NCI-H526 (cell line): ENCODE measurements at regions not wholly inside any gene's neighbourhood (a gene's known extent, or its start where the extent isn't known, plus 50 kb on each side); places are given as distances from the start of the nearest gene placed in this dataset.
"Not testable (repeated sequence)": the region's sequence is repeated elsewhere in the genome, so short reads cannot be mapped to it uniquely, and the experiment has no call there.

Experiments used
- DNase-seq, 2 experiments: peaks; one replicate each; lab custom pipeline; 2025; lab: John Stamatoyannopoulos, UW

DNA sequence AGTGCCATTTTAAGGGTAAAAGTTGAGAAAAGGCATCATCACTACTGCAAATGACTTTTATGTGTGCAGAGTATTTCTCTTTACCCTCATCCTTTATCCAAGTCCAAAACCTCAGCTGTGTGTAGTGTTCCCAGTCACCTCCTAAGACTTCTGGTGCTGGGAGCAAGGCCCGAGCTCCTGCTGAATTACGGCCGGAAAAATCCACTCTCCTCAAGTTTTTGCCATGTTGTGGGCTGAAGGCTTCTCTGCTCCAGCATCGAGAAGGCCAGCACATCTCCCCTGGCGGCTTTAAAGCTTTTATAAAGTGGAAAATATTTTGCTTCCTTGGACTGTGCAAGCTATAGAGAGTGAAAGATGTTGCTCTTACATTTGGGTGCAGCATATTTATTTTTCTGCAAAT lies 153.2 kb upstream of the THBS2 start:
- no peak for DNase-seq

DNA sequence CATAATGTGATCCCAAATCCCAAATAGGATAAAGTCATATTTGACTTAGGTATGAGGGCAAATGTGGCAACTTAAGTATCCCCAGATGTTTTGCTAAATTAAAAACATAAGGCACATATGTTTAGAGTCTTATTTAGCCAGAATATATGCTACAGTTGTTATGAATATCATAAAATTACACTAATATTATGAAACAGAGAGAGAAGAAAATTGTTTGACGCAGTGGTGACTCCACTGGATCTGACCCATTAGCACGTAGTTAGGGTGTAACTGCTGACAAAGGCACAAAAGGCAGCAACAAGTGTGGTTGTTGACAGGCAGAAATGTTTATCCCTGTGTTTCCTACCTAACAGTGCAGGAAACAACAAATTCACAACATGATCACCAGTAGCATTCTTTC lies 152.4 kb upstream of the THBS2 start:
- no peak for DNase-seq

DNA sequence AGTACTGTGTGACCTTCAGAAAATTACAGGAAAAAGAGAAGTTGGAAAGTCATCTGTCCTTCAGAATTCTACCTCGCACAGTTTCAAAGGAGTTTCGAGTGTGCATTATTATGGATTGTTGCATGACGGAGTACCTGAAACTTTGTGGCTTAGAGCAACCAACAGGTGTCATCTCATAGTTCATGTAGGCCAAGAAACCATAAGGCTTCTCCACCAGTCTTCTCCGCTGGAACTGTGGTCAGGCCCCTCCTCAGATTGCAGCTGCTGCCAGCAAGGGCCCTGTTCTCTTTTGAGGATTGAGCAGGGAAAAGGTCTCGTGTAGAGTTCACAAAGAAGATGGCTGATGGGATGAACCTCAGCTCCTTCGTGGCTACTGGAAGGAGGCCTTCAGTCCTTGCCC lies 151.2 kb upstream of the THBS2 start:
- no peak for DNase-seq

DNA sequence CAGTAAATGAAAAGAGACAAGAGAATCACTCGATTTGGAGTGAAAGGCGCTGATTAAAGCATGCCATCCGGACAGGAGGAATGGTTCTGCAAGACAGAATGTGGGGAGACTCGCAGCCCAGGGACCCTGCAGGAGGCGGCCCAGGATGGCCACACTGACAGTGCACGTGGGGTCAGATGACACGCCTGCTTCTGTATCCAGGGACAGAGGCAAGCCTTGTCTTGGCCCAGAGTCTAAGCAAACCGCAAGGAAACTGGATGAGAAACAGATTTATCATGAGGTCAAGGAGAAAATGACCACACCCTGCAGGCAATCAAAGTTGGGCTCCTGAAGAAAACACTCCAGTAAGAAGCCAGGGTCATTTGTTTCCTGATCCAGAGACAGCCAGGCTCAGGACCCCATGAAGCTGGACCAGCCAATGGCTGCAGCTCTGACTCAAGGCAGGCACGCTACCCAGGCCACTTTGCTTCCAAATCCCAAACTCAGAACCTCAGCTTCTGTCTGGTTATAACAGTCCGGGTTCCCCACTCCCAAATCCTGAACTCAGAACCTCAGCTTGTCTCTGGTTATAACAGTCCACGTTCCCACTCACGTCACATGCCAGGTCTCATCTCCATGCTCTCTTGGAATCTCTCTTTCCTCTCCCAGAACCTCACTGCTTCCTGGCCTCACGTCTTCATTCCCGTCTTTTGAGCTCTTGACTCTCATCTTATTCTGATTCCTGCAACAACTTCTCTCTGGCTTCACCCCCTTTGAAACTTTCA lies 144.9 kb upstream of the THBS2 start:
- no peak for DNase-seq

DNA sequence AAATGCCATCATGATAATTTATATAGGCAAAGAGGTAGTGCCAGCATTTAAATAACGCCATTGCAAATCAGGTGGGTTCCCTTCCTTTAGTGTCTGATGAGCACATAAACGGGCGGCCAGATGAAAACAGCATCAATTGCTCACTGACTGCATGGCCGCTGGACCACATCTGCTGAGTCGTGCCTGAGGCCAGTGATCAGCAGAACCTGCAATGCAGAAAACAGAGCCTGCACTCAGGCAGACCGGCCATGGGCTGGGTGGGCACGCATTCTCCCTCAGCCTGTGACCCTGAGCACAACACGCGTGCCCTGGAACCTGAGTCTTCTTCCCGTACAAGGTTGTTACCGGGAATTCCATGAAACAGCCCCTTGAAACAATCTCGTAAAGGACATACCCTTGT lies 144.0 kb upstream of the THBS2 start:
- peak; percentile 54 to 64 for DNase-seq

DNA sequence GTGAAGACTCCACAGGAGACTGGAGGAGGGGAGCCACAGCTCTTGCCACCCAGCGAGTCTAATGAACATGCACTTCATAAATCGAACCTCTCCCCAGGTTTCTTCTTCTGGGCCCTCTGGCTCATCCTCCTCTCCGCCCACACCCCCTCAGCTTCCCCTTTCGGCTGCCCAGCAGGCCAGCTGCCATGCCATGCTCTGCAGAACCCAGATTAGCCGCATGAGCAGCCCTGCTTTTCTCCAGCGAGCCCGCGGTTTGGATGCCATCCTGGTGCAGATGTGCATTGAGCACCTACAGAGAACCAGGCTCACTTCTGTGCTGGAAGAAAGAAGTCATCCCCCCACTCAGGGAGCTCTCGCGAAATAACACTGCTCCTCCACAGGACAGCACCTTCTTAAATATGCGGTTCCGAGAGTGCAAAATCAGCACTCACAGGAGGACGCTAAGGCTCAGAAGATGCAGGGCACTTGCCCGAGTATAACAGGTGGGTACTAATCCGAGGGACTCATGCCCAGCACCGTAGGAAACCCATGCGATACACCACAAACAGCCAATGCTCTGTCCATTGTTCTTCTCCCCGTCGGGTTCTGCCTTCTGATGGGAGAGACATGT lies 143.0 kb upstream of the THBS2 start:
- DNase-seq = peak; percentile 5 to 18

DNA sequence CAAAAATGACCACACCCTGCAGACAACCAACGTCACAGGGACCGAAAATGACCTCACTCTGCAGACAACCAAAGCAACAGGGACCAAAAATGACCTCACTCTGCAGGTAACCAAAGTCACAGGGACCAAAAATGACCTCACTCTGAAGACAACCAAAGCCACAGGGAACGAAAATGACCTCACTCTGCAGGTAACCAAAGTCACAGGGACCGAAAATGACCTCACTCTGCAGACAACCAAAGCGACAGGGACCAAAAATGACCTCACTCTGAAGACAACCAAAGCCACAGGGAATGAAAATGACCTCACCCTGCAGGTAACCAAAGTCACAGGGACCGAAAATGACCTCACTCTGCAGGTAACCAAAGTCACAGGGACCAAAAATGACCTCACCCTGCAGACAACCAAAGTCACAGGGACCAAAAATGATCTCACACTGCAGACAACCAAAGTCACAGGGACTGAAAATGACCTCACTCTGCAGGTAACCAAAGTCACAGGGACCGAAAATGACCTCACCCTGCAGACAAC lies 142.4 kb upstream of the THBS2 start:
- not testable (repeated sequence) for DNase-seq

DNA sequence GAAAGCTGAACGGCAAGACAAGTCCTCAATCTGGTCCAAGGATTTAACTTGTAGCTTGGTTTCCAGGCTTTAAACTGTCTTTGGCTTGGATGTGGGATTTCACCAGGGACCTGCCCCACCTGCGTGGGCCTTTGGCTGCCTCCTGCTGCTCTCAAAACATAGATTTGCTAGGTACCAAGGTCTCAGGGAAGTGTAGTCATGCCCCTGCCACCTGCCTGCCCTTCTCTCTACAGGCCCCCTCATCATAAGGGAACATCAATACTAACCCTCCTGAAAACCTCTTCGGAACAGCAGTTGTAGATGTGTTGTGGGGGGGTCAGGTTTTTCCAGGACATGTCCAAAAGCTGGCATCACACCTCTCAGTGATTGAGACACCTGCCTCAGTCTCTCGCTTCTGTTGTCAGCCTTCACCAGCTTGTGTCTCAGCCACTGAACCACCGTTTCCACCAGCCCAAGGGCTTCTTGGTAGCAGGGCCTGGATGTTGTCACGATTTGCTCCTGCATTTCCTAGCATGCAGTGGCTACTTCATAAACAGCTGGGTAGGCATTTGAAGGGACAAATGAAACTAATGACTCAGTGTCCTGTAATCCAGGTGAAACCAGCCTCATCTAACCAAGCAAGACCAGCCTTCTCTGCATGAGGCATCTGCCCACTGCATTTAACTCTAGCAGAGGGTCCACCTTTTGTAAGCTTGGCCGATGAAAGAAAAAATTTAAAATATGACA lies 141.6 kb upstream of the THBS2 start:
- DNase-seq = no peak

DNA sequence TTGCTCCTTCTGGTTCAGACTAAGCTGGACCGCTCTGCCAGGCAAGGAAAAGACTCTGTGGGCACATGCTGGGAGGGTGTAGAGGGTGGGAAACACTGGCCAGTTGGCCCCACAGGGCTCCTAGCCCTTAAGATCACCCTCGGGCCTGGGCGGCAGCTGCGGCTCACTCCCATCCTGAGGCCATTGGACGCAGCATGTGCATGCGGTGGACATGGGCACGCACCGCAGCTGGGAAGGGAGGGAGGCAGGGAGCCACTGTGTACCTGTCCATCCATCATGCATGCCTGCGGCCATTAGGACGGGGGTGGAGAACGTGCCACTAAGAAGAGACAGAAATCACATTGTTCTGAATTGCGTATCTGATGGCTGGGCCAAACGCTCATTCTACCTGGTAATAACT lies 140.1 kb upstream of the THBS2 start:
- no peak for DNase-seq

DNA sequence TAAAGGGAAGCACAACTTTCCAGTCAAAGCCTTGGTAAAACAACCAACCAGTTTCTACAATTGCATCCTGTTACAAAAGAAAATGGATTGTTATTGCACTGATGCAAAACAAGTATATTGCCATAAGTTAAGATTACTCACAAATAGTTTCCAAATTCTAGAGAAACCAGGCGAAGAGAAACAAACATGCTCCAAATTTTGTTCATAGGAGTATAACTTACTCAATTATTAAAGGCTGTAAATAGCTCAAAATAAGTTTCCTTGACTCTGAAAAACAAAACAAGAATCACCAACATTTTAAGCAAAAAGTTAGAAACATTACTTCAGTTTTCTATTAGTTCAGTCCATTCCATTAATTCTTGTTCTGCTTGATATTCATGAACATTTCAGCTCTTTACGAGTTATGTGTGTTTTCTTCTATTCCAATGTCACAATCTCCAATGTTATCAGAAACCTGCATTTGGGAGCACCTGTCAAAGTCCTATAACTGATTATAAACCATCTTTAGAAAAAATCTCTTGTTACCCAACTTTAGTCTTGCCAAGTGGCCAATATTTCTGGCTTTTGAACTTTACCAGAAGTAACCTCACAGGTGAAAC lies 137.9 kb upstream of the THBS2 start:
- DNase-seq = no peak

DNA sequence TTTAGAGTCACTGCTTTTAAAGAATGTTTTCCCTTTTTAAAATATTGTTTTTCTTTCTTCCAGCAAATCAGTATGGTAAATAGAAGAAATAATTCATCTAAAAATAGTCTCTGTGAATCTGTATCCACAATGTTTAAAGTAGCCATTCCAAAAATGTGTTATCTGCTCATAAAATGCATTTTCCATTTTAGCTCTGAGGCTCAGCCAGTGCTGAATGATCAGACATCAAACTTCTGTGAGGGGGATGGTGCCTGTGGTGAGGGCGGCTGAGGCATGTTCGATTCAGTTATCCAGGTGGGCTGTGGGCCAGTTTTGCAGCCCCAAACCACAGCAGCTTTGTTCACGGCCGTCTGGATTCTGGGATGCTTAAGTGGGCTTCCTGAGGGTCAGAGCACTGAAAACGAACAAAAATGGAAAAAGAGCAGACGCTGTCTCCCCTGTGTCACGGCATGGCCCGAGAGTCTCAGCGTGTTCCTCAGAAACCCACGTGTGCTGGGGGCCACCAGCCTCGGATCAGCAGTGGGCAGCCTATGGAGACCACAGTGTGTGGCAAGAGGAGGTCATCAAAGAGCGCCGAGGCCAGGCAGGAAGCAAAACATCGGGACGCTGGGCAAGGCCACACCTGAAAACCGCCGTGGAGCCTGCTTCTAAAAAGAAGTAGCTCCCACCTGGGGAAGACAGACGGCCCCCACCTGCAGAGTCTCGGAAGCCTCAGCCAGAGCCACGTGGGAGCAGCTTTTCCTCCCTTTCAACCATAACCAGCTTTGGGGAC lies 134.9 kb upstream of the THBS2 start:
- DNase-seq = no peak

DNA sequence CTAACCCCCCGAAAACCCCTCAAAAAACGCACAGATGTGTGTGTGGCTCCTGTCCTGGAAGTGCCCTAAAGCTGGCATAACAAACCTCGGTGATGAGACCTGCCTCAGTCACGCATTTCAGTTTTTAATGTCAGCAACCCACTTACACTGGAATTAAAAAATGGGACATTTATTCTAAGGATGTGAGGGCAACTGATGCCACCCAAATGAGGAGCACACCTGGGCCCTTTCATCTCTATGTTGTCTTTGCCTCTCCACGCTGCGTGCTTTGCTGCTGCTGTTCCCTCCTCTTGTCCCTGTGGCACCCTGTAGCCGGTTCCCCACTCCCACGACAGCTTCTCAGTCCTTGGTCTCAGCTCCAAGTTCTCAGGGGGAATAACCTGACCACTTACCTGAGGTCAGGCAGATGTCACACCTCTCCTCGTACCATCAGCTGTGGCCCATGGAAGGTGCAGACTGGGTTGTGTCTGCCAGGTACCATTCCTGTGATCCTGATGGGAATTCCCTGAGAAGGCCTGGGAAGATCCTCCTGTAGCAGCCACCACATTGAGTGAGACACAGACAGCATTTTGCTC lies 134.2 kb upstream of the THBS2 start:
- DNase-seq = no peak

DNA sequence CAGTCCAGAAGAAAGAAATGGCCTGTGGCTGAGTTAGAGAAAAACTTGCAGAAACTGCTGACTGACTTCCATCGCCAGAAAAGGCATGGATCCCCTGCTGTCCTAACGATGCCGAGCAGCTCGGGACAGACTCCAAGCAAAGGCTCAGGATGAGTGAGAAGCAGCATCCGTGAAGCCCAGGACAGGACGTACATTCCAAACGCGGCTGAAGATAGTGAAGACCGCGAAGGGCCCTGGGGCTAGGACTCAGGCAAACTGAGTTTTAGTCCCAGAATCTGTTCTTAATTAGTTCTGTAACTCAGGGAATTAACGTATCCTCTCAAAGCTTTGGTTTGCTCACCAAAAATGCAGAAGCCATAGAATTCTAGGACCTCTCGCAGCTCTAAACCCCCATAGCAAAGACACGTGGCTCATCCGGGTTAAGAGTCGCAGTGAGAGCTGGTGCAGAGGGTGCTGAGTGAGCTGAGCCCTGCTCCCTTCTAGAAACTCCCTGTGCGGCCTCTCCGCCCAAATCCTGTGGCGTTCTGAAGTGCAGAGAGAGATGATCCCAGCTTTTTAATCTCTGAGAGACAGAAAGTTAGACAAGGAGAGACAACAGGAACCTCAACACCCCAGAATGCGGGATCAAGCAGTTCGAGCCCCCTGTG lies 132.9 kb upstream of the THBS2 start:
- DNase-seq = no peak

DNA sequence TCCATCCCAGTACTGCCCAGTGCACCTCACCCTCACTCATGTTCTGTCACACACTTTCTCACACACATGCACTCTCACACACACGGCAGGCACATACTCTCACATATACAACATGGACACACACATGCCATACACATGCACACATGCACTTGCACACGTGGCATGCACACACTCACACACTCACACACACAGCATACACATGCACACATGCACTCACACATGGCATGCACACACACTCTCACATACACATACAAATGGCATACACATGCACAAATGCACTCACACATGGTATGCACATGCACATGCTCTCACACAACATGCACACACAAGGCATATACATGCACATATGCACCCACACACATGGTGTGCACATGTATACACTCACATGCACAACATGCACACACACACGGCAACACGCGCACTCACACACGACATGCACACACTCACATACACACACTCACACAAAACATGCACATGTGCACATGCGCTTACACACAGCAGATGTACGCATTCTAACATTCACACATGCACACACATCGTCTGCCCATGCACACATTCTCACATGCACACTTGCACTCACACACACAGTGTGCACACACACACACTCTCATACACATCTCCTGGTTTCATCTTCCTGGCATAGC lies 131.7 kb upstream of the THBS2 start:
- no peak for DNase-seq

DNA sequence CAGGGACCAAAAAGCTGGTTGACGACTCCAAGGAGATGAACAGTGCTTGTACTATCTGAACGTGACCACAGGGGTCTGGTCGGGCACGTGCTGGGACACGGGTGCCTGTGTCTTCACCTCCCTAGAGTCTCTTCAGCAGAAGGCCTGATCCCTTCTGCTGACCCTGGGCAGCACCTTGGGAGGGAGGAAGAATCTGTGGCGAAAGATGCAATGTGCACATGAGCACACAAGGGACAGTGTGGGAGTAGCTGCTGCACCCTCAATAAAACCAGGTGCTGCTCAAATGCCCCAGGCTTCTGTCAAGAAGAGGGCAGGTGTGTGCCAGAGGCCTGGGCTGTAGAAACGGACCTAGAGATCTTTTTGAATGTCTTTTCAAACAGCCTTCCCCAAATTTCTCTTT lies 130.6 kb upstream of the THBS2 start:
- DNase-seq = no peak

DNA sequence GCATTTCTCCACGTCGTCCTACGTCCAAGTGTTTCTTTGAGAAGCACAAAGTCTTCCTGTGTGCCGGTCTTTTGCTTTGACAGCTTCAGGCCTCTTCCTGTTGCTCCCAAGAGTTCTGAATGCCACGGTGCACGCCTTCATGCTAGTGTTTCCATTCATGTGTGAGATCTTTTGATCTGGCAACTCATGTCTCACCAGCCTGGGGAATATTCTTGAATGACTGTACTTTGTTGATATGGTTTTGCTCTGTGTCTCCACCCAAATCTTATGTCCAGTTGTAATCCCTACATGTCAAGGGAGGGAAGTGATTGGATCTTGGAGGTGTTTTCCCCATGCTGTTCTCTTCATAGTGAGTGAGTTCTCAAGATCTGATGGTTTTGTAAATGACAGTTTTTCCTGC lies 129.6 kb upstream of the THBS2 start:
- no peak for DNase-seq

DNA sequence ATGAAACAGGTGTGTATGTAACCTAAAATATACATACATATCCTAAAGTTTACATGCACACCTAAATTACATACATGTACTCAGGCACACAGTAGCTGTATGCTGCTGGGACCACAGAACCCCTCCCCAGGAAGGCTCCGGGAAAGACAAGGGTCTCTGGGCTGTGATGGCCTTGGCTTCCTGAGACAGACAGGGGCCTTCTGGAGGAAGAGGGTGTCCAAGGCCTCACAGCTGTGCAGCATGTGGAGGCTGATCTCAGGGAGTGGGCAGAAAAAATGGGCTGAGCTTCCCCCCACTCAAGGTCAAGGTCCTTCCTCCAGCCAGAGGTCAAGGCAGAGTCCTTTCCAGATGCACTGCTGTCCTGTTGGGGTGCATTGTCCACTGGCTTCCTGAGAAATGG lies 129.1 kb upstream of the THBS2 start:
- DNase-seq = no peak

DNA sequence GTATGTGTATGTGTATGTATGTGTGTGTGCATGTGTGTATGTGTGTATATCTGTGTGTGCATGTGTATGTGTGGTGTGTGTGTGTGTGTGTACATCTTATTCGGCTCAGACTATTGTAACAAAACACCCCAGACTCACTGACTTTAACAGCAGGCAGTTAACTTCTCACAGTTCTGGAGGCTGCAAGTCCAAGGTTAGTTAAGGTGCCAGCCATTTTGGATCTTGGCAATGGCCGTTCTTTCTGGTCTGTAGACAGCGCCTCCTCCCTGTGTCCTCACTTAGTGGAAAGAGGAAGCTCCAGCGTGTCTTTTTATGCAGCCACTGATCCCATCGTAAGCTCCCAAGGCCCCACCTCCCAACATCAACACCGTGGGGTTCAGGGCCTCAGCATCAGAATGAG lies 128.3 kb upstream of the THBS2 start:
- no peak for DNase-seq

DNA sequence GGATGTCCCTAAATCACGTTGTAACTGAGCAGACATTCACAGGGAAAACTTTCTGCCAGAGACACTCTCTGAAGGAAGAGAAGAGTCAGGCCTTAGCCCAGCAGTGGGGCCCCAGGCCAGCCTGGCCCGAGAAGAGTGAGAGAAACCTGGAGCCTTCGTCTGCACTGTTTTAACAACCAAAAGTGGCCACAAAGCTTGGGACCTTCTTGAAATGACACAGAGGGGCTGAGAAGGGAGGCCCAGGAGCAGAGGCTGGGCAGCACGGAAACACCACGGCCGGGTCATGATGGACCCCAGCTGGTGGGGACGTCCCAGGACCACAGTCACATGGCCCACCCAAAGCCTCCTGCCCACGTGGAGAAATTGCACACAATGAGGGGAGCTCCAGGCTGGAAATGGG lies 126.8 kb upstream of the THBS2 start:
- DNase-seq = no peak

DNA sequence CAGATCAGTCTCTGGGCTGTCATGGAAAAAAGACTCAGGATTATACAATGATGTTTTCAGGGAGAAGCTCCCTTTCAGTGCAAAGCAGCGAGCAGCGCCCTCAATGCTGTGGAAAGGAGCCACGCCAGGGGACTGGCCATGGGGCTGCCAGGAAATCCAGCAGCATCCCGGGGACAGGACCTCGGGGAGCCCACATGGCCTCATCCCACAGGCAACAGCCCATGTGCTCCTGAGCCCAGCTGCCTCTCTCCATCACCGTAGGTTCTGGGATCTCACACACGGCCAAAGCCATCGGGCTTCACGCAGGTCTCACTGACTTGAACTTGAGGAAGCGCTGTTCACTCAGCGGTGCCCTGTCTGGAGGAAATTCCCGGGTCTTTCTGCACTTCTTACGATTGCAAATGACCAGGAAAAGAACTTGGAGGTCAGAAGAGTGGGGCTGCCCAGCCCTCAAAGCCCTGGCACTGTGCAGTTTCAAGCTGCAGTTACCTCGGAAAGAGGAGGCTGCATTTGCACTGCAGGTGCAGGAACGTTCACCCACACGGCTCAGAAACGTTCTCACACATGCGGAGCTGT lies 125.9 kb upstream of the THBS2 start:
- DNase-seq = no peak
